ENCODE measurements at regions not wholly inside any gene's neighbourhood (a gene's known extent, or its start where the extent isn't known, plus 50 kb on each side); places are given as distances from the start of the nearest gene placed in this dataset.

- no peak for TF ChIP-seq CTCF (conservative IDR thresholded peaks at IDR 0.05 in 1 of 2, IDR thresholded peaks at IDR 0.05 in 1 of 2; ENCODE audit: extremely low read depth in 1 of 2, insufficient read depth in 1 of 2, low read depth in 1 of 2, low read length in 2 of 2)
- no peak for TF ChIP-seq EZH2 (IDR thresholded peaks at IDR 0.05; ENCODE audit: borderline replicate concordance, low read length)
Measured at GRCh38 chr16:60463986-60464385, 1572.3 kb downstream of the CDH8 start.
